ENCODE measurements at regions not wholly inside any gene's neighbourhood (a gene's known extent, or its start where the extent isn't known, plus 50 kb on each side); places are given as distances from the start of the nearest gene placed in this dataset.

DNA sequence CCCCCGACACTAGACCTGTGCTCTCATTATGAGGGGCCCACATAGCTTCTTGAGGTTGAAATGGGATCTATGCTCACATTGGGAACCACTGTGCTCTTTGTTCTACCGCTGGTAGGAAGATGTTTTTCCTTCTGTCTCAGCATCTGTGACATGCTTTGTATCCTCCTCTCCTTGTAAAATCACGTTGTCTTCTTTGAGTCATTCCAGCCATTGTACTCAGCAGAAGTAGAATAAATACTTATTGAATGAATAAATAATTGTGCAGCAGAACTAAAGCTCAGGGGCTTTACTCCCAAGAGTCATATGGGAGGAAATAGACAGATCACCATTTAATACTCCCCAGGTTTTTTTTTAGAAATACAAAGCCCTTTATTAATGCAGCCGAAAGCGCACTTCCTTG, 66.3 kb upstream of the EDEM3 start:
- Histone ChIP-seq H3K9ac (replicated peaks in 1 of 4; ENCODE audit: extremely low read depth in 1 of 4, low read depth in 3 of 4, low read length in 3 of 4) (no peak overlapping the region), H3K9me3 (ENCODE audit: insufficient read depth in 2 of 2, low read depth in 1 of 2, low read length in 1 of 2) (peaks cover 2 to 5% of the 10 kb centered on the region in 2 experiments; a peak in 2 of 4 replicates), H3K18ac (ENCODE audit: extremely low read depth, low read length) (no peak overlapping the region), H3K4me1 (replicated peaks in 1 of 4; ENCODE audit: control insufficient read depth in 3 of 4, insufficient read depth in 4 of 4, low read length in 3 of 4) (no peaks in the 10 kb centered on the region), H3K79me1 (ENCODE audit: low read depth, low read length) (no peaks in the 10 kb centered on the region), H3K4ac (replicated peaks; ENCODE audit: insufficient read length, low read depth, low read length) (no peak overlapping the region), H3K23me2 (ENCODE audit: low read depth, low read length) (no peaks in the 10 kb centered on the region; the same call in 1 of the 2 replicates), H3K27ac (ENCODE audit: low read depth, low read length) (no peak overlapping the region), H4K20me1 (replicated peaks in 1 of 2; ENCODE audit: control insufficient read depth in 1 of 2, insufficient read depth in 2 of 2, low read length in 2 of 2) (no peaks in the 10 kb centered on the region), H3K27me3 (replicated peaks in 1 of 4; ENCODE audit: control insufficient read depth in 3 of 4, extremely low read depth in 1 of 4, insufficient read depth in 3 of 4, low read length in 3 of 4) (no peaks in the 10 kb centered on the region), H4K91ac (replicated peaks; ENCODE audit: insufficient read length, low read length) (no peak overlapping the region), H3K56ac (replicated peaks; ENCODE audit: insufficient read length, low read depth, low read length) (no peak overlapping the region), H2AFZ (ENCODE audit: low read length) (no peak overlapping the region), H2BK5ac (ENCODE audit: low read depth, low read length) (no peak overlapping the region), H3K4me2 (ENCODE audit: insufficient read depth in 1 of 2, low read depth in 2 of 2, low read length in 2 of 2) (no peak overlapping the region), H2BK120ac (replicated peaks; ENCODE audit: low read depth, low read length) (no peak overlapping the region), H3K14ac (ENCODE audit: insufficient read length) (no peak overlapping the region), H2AK5ac (ENCODE audit: low read depth, low read length) (no peak overlapping the region), H3K36me3 (ENCODE audit: control insufficient read depth in 2 of 4, insufficient read depth in 4 of 4, low read length in 3 of 4) (peaks cover 0 to 34% (median 0%) of the 10 kb centered on the region in 4 experiments; a peak in 2 of 8 replicates), H2BK12ac (ENCODE audit: low read depth, low read length) (no peak overlapping the region), H3K23ac (ENCODE audit: insufficient read length) (no peak overlapping the region), H2BK20ac (ENCODE audit: low read length) (no peak overlapping the region), H2BK15ac (ENCODE audit: low read length) (no peak overlapping the region), H4K5ac (ENCODE audit: insufficient read length, low read depth, low read length) (no peak overlapping the region), H4K8ac (ENCODE audit: extremely low read depth, insufficient read depth, low read length) (no peak overlapping the region), H3K4me3 (ENCODE audit: extremely low read depth in 1 of 4, insufficient read depth in 2 of 4, low read depth in 3 of 4, low read length in 4 of 4) (no peak overlapping the region), H3K79me2 (ENCODE audit: control insufficient read depth in 1 of 2, insufficient read depth in 2 of 2, low read length in 2 of 2) (no peaks in the 10 kb centered on the region)
- TF ChIP-seq SP2 (IDR thresholded peaks at IDR 0.05; ENCODE audit: low read length) = no peak
- no peak for TF ChIP-seq SIN3A (conservative IDR thresholded peaks at IDR 0.05 in 1 of 2, IDR thresholded peaks at IDR 0.05 in 1 of 2; ENCODE audit: low read depth in 1 of 2, low read length in 2 of 2)
- TF ChIP-seq TEAD4 (IDR thresholded peaks at IDR 0.05; ENCODE audit: low read depth, low read length) = no peak
- no peak for TF ChIP-seq JUN (IDR thresholded peaks at IDR 0.05; ENCODE audit: low read depth, low read length)
- no peak for TF ChIP-seq FOSL1 (IDR thresholded peaks at IDR 0.05; ENCODE audit: insufficient read depth, low read depth, low read length)
- ChIA-PET POLR2A (ENCODE audit: partially characterized antibody) (no interaction called here), CTCF (ENCODE audit: partially characterized antibody) (interaction anchor here (0.9 to 1.9 kb wide), 4 partner anchors 13 to 161 kb away, joined by 3 to 8 read pairs (median 4); no protein-coding TSS in a partner anchor)
- no peak for DNase-seq (ENCODE audit: low read depth in 1 of 2, low spot score in 2 of 2)
- no peak for FAIRE-seq
- 94% methylated on average over 5 of the region's 5 CpGs; no CpG with 5 or more reads in 1 of the 2 experiments for WGBS, 2 experiments (ENCODE audit: extremely low coverage in 1 of 2, insufficient coverage in 1 of 2, insufficient read length in 1 of 2, insufficient replicate concordance in 2 of 2, low coverage in 1 of 2, low lambda C conversion rate in 2 of 2, missing lambda C conversion rate in 1 of 2)
